HG03342 (cell line): ENCODE measurements at regions not wholly inside any gene's neighbourhood (a gene's known extent, or its start where the extent isn't known, plus 50 kb on each side); places are given as distances from the start of the nearest gene placed in this dataset.
"Not testable (repeated sequence)": the region's sequence is repeated elsewhere in the genome, so short reads cannot be mapped to it uniquely, and the experiment has no call there.

Source experiments
- ATAC-seq: cut with Tn5 transposase; IDR thresholded peaks from one replicate; pipeline ENCODE4 v1.9.1; 2021; ENCODE audit warnings: mild to moderate bottlenecking, moderate library complexity; ENCODE audit not compliant: unreplicated experiment

GRCh38 chr1:195851804-195852203 lies 756.4 kb downstream of the KCNT2 start:
- no peak for ATAC-seq

DNA sequence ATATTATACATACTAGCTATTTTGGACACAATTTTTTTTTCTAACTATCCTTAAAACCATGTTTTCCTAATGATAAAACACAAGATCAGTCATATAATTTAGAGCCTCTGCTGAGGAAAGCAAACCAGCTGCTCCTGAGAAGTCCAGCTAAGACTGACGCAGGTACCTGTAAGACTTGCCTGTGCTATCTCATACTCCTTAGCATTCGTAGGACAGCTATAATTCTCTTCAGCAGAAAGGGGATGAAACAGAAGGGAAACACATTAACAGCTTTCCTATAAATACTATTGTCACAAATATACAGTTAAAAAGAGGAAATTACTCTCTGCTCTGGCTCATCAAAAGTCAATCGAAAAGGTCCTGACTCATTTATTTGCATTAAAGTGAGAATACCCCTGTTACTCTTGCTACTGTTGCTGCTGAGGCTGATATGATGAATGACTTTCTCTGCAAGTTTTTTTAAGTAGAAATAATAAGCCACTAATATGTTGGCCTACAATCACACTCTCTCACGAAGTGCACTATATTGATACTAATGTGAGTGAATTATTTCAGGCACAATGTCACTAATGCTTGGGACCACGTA lies 757.1 kb downstream of the KCNT2 start:
- no peak for ATAC-seq

- no peak for ATAC-seq
Observed at GRCh38 chr1:195849180-195849579, 759.1 kb downstream of the KCNT2 start.

GRCh38 chr1:195847957-195848875 lies 760.0 kb downstream of the KCNT2 start:
- ATAC-seq = not testable (repeated sequence)

GRCh38 chr1:195831789-195832188 lies 776.5 kb downstream of the KCNT2 start:
- ATAC-seq = no peak

- ATAC-seq = no peak
Observed at GRCh38 chr1:195828325-195828724, 779.9 kb downstream of the KCNT2 start.

- no peak for ATAC-seq
Observed at GRCh38 chr1:195820925-195821324, 787.3 kb downstream of the KCNT2 start.

GRCh38 chr1:195806060-195806459 lies 802.2 kb downstream of the KCNT2 start:
- ATAC-seq = no peak

DNA sequence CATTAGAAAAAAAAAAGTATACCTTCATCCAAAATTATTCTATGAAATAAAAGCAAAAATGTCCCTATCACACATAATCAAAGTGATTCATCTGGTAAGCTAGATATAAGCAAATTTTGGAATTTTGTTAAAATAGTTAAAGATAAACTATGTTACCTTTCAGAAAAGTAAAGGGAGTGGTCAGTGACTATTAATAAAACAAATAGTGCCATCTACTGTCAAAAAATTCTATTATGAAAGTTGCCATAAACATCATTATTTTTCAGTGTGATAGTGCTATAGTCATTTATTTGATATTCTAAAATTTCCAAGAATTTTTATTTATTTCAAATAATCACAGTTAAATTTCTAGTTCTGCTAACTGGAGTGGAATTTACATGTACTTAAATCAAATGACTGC lies 803.7 kb downstream of the KCNT2 start:
- no peak for ATAC-seq

GRCh38 chr1:195799016-195799415 lies 809.2 kb downstream of the KCNT2 start:
- no peak for ATAC-seq

DNA sequence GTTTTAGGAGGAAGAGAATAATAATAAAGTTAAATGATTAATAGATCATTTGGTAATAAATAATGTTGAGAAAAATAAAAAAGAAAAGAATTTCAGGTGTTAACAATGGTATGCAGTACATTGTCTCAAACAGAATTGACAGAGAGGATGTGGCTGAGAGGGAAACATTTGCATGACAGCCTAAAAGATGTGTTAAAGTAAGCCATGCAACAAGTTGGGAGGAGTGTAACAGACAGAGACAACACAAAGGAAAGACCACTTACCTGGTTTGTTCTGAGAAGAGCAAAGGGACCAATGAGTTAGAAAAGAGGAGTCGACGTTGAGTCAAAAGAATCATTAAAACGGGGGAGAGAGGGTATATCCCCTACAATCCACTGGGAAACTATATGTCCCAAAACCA lies 814.0 kb downstream of the KCNT2 start:
- ATAC-seq = no peak

DNA sequence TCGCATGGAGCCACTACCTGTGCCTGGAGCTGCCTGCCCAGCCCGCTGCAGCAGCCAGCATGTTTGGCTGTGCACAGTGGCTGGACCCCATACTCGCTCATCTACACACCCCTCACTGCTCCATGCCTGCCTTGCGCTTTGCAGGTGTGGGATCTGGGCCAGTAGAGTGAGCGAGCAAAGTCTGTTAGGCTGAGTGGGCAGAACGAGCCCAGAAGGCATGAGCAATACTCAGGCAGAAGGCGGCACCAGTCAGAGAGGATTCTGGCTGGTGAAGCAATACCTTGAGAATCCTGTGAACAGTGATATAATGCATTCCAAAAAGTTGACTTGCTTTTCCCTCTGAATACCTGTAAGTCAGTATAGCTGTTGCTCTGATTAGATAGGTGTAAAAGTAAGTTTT lies 816.4 kb downstream of the KCNT2 start:
- no peak for ATAC-seq

GRCh38 chr1:195790514-195791168 lies 817.6 kb downstream of the KCNT2 start:
- ATAC-seq = no peak

DNA sequence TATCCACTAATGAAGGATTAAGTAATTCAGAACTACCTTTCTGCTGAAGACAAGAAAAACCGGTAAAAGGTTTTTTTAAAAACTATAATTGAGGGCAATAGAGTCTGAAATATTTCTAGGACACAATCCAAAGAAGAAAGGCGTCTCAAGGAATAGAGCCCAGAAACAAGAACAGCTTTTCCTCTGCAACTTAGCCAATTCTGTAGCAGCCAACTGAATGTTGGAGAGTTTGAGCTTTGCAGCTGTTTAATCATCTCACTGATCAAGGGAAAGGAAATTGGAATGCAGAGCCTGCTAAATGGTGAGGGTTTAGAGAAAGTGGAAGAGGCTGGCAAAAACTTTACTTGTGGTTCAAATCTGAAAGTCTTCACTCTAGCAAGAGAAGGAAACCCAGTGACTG lies 818.9 kb downstream of the KCNT2 start:
- ATAC-seq = no peak

GRCh38 chr1:195788721-195789120 lies 819.5 kb downstream of the KCNT2 start:
- no peak for ATAC-seq

DNA sequence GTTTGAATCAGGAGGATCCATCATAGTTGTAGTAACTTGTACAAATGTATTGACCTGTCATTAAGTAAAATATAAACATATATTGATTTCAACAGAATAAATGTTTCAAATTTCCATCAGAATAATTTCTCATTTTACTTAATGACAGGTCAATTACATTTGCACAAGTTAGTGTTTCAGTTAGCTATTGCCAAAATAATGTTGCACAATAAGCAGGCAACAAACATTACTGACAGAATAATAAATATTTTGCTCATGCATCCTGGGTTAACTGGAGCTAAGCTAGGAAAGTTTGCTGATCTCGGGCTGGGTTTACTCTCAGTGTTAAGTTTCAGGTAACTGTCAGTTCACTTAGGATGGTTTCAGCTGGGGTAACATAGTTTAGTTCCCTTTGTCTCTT lies 822.4 kb downstream of the KCNT2 start:
- ATAC-seq = no peak

DNA sequence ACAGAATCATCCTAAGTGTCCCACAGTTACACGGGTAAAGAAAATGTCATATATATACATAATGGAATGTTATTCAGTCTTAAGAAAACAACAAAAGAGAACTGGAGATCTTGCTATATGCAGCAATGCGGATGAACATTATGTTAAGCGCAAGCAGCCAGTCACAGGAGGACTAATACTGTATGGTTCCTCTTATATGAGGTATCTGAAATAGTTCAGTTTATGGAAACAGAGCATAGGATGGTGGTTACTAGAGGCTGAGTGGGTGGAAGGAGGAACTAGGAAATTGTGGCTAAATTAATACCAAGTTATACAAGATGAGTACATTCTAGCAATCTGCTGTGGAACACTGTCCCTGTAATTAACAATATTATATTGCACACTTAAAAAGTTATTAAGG lies 834.3 kb downstream of the KCNT2 start:
- no peak for ATAC-seq

GRCh38 chr1:195769461-195769860 lies 838.8 kb downstream of the KCNT2 start:
- no peak for ATAC-seq

GRCh38 chr1:195768936-195769335 lies 839.3 kb downstream of the KCNT2 start:
- ATAC-seq = no peak

- no peak for ATAC-seq
Observed at GRCh38 chr1:195768377-195768776, 839.9 kb downstream of the KCNT2 start.

GRCh38 chr1:195766709-195767108 lies 841.5 kb downstream of the KCNT2 start:
- ATAC-seq = no peak

DNA sequence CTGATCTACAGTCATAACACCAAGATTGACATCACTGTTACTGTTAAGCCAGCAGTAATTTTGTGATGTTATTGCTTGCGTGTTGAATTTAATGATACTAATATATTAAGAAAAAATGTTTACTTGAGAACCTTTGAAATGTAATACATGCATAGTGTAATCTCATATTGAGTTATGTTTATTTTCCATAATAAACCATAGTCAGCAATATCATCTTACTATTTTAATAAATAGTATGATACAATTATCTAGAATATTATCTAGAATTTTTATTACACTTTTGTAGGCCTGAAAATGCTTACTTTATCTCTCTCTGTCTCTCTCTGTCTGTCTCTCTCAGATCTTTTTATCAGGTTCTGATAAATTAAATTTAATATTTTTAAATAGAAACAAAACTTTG lies 843.1 kb downstream of the KCNT2 start:
- ATAC-seq = no peak
